AML-193 (cell line): ENCODE measurements at regions not wholly inside any gene's neighbourhood (a gene's known extent, or its start where the extent isn't known, plus 50 kb on each side); places are given as distances from the start of the nearest gene placed in this dataset.

Experiments used
- DNase-seq, 2 experiments: peaks; one replicate each; lab custom pipeline; 2025; lab: John Stamatoyannopoulos, UW

DNA sequence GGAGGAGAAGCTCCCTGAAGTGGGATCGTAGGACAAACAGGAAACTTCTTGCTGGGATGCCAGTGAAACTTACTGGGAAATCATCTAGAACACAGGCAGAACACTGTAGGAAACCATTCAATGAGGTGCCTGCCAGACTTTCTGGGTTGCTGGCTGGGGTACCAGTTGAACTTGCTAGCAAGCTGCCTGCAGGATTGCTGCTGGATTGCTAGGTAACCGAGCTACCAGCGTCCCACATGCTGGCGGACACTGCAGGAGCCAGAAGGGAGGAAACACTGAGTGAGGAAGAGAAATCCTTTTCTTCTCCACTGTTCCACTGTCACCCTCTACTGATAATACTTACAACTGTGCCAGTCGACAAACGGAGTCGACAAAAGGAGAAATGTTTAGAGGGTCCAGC is 91.3 kb upstream of the SLC35B3 start:
- DNase-seq = no peak

DNA sequence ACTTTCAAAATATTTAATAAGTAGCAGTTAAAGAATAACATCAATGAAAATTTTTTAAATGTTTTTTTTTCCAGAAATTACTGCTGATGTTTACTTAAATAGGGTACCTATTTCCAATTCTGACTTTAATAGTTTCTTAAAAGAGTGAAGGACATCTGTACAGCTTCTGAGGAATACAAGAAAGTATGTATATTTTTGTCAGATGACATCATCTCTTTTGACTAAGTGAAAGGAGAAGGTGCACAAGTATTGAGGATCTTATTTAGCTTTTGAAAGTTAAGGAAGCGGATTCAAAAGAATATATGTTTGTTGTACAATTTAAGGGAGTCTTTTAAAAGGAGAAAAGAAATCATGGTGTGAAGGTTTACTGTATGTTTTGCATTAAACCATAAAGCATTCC is 90.0 kb upstream of the SLC35B3 start:
- DNase-seq = no peak

DNA sequence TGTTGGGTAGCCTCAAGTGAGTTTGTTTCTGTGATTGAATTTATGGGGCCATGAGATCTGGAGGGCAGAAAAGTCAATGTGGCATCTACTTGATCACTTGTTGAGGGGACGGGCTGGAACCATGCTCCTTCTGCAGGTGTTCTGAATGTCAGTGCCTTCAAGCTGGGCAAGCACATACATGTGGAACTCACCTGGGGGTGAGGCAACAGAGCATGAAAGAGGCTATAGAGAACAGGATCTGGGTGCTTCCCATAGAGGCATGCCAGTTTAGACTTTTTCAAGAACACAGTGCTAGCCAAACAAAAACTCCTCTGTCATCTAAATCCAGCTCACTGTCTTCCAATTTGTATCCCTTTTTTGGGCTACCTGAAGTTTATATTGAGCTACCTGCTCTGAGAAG is 77.8 kb upstream of the SLC35B3 start:
- no peak for DNase-seq

- no peak for DNase-seq
Measured at GRCh38 chr6:8507286-8507685, 71.9 kb upstream of the SLC35B3 start.

DNA sequence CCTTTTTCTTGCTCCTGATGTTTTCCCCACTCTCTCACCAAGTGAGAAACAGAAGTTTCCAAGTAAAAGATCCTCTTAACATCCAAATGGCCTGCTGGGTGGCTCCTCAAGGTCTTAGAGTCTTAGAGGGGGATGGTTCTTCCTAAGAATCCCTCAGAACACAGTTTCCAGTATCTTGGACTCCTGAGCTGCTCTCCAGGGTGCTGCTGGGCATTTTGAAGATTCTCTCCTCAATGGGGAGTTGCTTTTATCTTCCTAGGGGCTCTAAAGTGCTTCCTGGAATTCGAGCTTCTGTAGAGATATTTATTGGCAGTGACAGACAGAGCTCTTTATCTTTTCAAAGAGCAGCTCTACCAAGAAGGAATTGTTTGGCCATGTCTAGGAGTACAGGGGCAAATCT is 70.8 kb upstream of the SLC35B3 start:
- DNase-seq = no peak

DNA sequence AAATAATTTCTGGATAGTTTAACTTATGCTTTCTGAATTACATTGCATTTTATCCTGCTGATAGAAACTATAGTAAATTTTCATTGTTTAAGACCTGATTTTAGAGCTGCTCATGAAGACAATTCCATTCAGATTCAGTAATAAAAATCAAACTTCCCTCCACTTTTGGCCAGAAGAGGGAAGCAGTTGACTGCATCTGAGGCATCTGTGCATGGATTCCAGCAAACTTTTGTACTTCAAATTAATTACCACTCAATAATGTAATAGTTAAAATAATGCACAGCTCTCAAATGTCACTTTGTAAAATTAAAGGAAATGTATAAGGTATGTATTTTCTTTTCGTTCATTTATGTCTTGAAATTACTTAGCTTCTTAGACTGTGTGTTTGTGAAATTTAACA is 64.2 kb upstream of the SLC35B3 start:
- DNase-seq = peak; percentile 7 to 8

DNA sequence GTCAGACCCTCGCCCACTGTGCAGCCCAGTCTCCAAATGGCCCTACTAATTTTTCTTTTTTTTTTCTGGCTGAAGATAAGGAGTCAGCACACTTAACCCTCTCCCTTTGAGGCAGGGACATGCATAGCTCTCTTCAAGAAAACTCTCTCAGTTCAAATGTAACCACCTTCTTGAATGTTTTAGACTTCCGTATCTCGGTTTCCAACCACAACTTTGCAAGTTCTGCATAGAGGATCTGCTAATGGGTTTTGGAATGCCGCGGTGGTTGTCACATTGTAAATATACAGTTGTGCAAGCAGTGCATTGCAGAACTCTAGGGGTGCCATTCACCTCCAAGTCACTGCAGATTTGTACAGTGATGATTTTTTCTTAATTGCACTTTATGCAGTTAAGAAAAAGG is 59.4 kb upstream of the SLC35B3 start:
- DNase-seq = no peak

DNA sequence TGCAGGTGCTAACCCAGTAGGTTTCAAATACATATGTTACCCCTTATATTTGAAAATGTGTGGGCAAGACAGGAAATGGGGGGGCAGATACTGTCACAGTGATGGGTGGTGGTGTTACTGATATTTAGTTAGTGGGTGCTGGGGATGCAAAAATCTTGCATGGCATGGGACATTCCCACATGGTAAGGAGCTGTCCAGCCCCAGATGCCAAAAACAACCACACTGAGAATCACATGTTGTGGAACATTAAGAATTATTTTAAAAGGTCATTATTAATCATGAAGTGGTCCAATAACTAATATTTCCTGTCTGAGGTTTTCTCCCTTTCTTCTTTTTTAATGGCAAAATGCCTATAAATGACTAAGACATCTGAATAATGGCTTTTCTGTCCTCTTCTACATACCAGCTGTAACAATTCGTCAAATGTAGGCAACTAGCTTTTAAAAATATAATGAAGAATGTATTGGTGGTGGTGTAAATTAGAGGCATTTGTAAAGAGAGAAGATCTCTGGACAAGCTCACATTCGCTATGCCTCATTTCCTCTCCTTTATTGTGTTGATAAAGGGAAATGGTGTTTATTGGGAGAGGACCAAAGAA is 57.3 kb upstream of the SLC35B3 start:
- DNase-seq = no peak
